Muscle layer of duodenum (tissue), 2 donors: ENCODE measurements at regions not wholly inside any gene's neighbourhood (a gene's known extent, or its start where the extent isn't known, plus 50 kb on each side); places are given as distances from the start of the nearest gene placed in this dataset.

Source experiments
- H3K27ac ChIP-seq: one replicate; pipeline ENCODE4 v1.7.0; 2013; ENCODE audit warnings: mild to moderate bottlenecking, low read length
- H3K27me3 ChIP-seq: one replicate; pipeline ENCODE4 v1.7.0; 2013; ENCODE audit warnings: low read depth, mild to moderate bottlenecking, control low read depth, low read length
- H3K36me3 ChIP-seq, 2 donors: one replicate each; pipeline ENCODE4 v1.7.0; 2013; ENCODE audit warnings: low read length in 2 of 2, control low read depth in 1 of 2, mild to moderate bottlenecking in 1 of 2; ENCODE audit not compliant: insufficient read depth in 2 of 2, control insufficient read depth in 1 of 2
- H3K4me1 ChIP-seq, 2 donors: one replicate each; pipeline ENCODE4 v1.7.0; 2013; ENCODE audit warnings: low read length in 2 of 2, mild to moderate bottlenecking in 2 of 2, control low read depth in 1 of 2, moderate library complexity in 1 of 2; ENCODE audit not compliant: insufficient read depth in 2 of 2, control insufficient read depth in 1 of 2
- H3K4me3 ChIP-seq, 2 donors: one replicate each; pipeline ENCODE4 v1.7.0; 2013; ENCODE audit warnings: low read length in 2 of 2, low read depth in 1 of 2, mild to moderate bottlenecking in 1 of 2
- H3K9me3 ChIP-seq, 2 donors: one replicate each; pipeline ENCODE4 v1.7.0; 2013; ENCODE audit warnings: low read length in 2 of 2, control low read depth in 1 of 2, mild to moderate bottlenecking in 1 of 2; ENCODE audit not compliant: control insufficient read depth in 1 of 2
- donor health status: healthy.

- Histone ChIP-seq H3K4me3 (no peak overlapping the region), H3K27me3 (no peaks in the 10 kb centered on the region), H3K27ac (no peak overlapping the region), H3K9me3 (no peaks in the 10 kb centered on the region), H3K36me3 (no peaks in the 10 kb centered on the region), H3K4me1 (no peaks in the 10 kb centered on the region)
Measured at GRCh38 chr2:240280621-240281020, 140.2 kb upstream of the OTOS start.

- H3K4me1 ChIP-seq = no peaks in the 10 kb centered on the region
- H3K36me3 ChIP-seq = no peaks in the 10 kb centered on the region
- H3K4me3 ChIP-seq = no peak overlapping the region
- H3K27ac ChIP-seq = no peak overlapping the region
- H3K27me3 ChIP-seq = no peaks in the 10 kb centered on the region
- H3K9me3 ChIP-seq = no peaks in the 10 kb centered on the region
Measured at GRCh38 chr2:240284503-240285259, 144.2 kb upstream of the OTOS start.

- Histone ChIP-seq H3K36me3 (no peaks in the 10 kb centered on the region), H3K27me3 (no peaks in the 10 kb centered on the region), H3K9me3 (no peaks in the 10 kb centered on the region), H3K4me1 (no peaks in the 10 kb centered on the region), H3K27ac (no peak overlapping the region), H3K4me3 (no peak overlapping the region)
Measured at GRCh38 chr2:240285725-240286124, 145.3 kb upstream of the OTOS start.

GRCh38 chr2:240286596-240286995, 146.1 kb upstream of the OTOS start:
- H3K9me3 ChIP-seq = no peaks in the 10 kb centered on the region
- H3K27me3 ChIP-seq = no peaks in the 10 kb centered on the region
- H3K27ac ChIP-seq = no peak overlapping the region
- H3K36me3 ChIP-seq = no peaks in the 10 kb centered on the region
- no peaks in the 10 kb centered on the region for H3K4me1 ChIP-seq
- H3K4me3 ChIP-seq = no peak overlapping the region

- H3K4me1 ChIP-seq = no peaks in the 10 kb centered on the region
- no peaks in the 10 kb centered on the region for H3K27me3 ChIP-seq
- no peak overlapping the region for H3K4me3 ChIP-seq
- H3K27ac ChIP-seq = no peak overlapping the region
- H3K9me3 ChIP-seq = no peaks in the 10 kb centered on the region
- H3K36me3 ChIP-seq = no peaks in the 10 kb centered on the region
Measured at GRCh38 chr2:240287011-240287410, 146.6 kb upstream of the OTOS start.

- Histone ChIP-seq H3K9me3 (no peaks in the 10 kb centered on the region), H3K36me3 (no peaks in the 10 kb centered on the region), H3K27me3 (no peaks in the 10 kb centered on the region), H3K27ac (no peak overlapping the region), H3K4me3 (no peak overlapping the region), H3K4me1 (no peaks in the 10 kb centered on the region)
Measured at GRCh38 chr2:240287496-240288086, 147.1 kb upstream of the OTOS start.

GRCh38 chr2:240288087-240288521, 147.4 kb upstream of the GPC1 start:
- H3K27ac ChIP-seq = no peak overlapping the region
- H3K4me1 ChIP-seq = no peaks in the 10 kb centered on the region
- no peaks in the 10 kb centered on the region for H3K27me3 ChIP-seq
- no peaks in the 10 kb centered on the region for H3K9me3 ChIP-seq
- H3K36me3 ChIP-seq = no peaks in the 10 kb centered on the region
- H3K4me3 ChIP-seq = no peak overlapping the region

- H3K27ac ChIP-seq = no peak overlapping the region
- no peak overlapping the region for H3K4me3 ChIP-seq
- H3K27me3 ChIP-seq = no peaks in the 10 kb centered on the region
- no peaks in the 10 kb centered on the region for H3K9me3 ChIP-seq
- H3K36me3 ChIP-seq = no peaks in the 10 kb centered on the region
- no peaks in the 10 kb centered on the region for H3K4me1 ChIP-seq
Measured at GRCh38 chr2:240289701-240290431, 145.6 kb upstream of the GPC1 start.

GRCh38 chr2:240290432-240291336, 144.8 kb upstream of the GPC1 start:
- Histone ChIP-seq H3K4me1 (no peaks in the 10 kb centered on the region), H3K9me3 (no peaks in the 10 kb centered on the region), H3K36me3 (no peaks in the 10 kb centered on the region), H3K27ac (no peak overlapping the region), H3K27me3 (no peaks in the 10 kb centered on the region), H3K4me3 (no peak overlapping the region)

GRCh38 chr2:240291337-240292034, 144.0 kb upstream of the GPC1 start:
- no peak overlapping the region for H3K27ac ChIP-seq
- no peak overlapping the region for H3K4me3 ChIP-seq
- H3K4me1 ChIP-seq = no peaks in the 10 kb centered on the region
- no peaks in the 10 kb centered on the region for H3K9me3 ChIP-seq
- no peaks in the 10 kb centered on the region for H3K36me3 ChIP-seq
- H3K27me3 ChIP-seq = no peaks in the 10 kb centered on the region
